Uterus (tissue), 2 donors: ENCODE measurements at regions not wholly inside any gene's neighbourhood (a gene's known extent, or its start where the extent isn't known, plus 50 kb on each side); places are given as distances from the start of the nearest gene placed in this dataset.

Experiments used
- POLR2A ChIP-seq, 2 donors: fragments of 450-650 bp; IDR thresholded peaks; one replicate each; pipeline ENCODE4 v1.6.1; 2016; ENCODE audit warnings: antibody characterized with exemption in 2 of 2, mild to moderate bottlenecking in 1 of 2, moderate library complexity in 1 of 2
- TF ChIP-seq, protein P1 (sequence below), 4 experiments: fragments of 200-600 bp in 2 of 4; fragments of 450-650 bp in 2 of 4; sonication (generic) in 2 of 4; IDR thresholded peaks; one replicate each; pipeline ENCODE4 v1.5.1; 2016 to 2019; ENCODE audit warnings: antibody characterized with exemption in 4 of 4, mild to moderate bottlenecking in 2 of 4, moderate library complexity in 1 of 4

DNA sequence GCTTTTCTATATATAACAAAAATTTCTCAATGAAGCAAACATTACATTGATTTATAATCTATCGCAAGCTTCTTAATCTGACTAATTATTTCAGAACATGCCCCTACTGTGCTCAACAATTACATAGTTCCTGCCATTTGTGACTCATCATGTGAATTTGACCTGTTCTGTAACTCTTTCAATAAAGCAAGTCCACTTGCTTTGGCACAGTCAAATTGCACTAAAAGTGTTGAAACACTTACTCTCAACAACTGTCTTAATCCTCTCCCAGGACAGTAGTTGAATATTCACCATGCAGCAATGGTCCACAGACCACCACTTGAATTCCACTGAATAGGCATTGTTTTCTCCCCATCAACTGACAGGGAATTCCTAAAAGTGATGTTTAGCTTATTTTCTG is 67.7 kb upstream of the SPTLC3 start:
- no peak for TF ChIP-seq POLR2A (IDR thresholded peaks at IDR 0.05)
- TF ChIP-seq, protein P1, sequence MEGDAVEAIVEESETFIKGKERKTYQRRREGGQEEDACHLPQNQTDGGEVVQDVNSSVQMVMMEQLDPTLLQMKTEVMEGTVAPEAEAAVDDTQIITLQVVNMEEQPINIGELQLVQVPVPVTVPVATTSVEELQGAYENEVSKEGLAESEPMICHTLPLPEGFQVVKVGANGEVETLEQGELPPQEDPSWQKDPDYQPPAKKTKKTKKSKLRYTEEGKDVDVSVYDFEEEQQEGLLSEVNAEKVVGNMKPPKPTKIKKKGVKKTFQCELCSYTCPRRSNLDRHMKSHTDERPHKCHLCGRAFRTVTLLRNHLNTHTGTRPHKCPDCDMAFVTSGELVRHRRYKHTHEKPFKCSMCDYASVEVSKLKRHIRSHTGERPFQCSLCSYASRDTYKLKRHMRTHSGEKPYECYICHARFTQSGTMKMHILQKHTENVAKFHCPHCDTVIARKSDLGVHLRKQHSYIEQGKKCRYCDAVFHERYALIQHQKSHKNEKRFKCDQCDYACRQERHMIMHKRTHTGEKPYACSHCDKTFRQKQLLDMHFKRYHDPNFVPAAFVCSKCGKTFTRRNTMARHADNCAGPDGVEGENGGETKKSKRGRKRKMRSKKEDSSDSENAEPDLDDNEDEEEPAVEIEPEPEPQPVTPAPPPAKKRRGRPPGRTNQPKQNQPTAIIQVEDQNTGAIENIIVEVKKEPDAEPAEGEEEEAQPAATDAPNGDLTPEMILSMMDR (IDR thresholded peaks at IDR 0.05) = no peak
